Small intestine (tissue), 7 donors: ENCODE measurements at regions not wholly inside any gene's neighbourhood (a gene's known extent, or its start where the extent isn't known, plus 50 kb on each side); places are given as distances from the start of the nearest gene placed in this dataset.

Experiments used
- DNase-seq, 2 donors: peaks; one replicate each; pipeline versions ENCODE4 v3.0.0 to v3.0.0-alpha.2; 2013
- FAIRE-seq: peaks from 2 replicates; lab custom pipeline; 2012; peaks lifted over from hg19 to GRCh38; lab: Jason Lieb, UNC
- H3K27ac ChIP-seq, 3 donors: one replicate each; pipeline ENCODE4 v1.5.1; 2013; ENCODE audit warnings: low read length in 2 of 3, mild to moderate bottlenecking in 2 of 3, control low read depth in 1 of 3, inconsistent platforms in 1 of 3, low read depth in 1 of 3, moderate library complexity in 1 of 3
- H3K27me3 ChIP-seq, 3 donors: one replicate each; pipeline ENCODE4 v1.6.1; 2013; ENCODE audit warnings: low read length in 3 of 3, inconsistent platforms in 1 of 3; ENCODE audit not compliant: control insufficient read depth in 3 of 3, insufficient read depth in 3 of 3
- H3K36me3 ChIP-seq, 3 donors: one replicate each; pipeline ENCODE4 v1.6.1; 2013; ENCODE audit warnings: low read length in 3 of 3, inconsistent platforms in 1 of 3, low read depth in 1 of 3, mild to moderate bottlenecking in 1 of 3, moderate library complexity in 1 of 3; ENCODE audit not compliant: control insufficient read depth in 3 of 3, insufficient read depth in 2 of 3
- H3K4me1 ChIP-seq, 3 donors: one replicate each; pipeline ENCODE4 v1.6.1; 2013; ENCODE audit warnings: low read length in 2 of 3, inconsistent platforms in 1 of 3, low read depth in 1 of 3, mild to moderate bottlenecking in 1 of 3, moderate library complexity in 1 of 3; ENCODE audit not compliant: control insufficient read depth in 3 of 3, insufficient read depth in 2 of 3
- H3K4me3 ChIP-seq, 3 donors: one replicate each; pipeline ENCODE4 v1.5.1; 2013; ENCODE audit warnings: low read length in 3 of 3, control low read depth in 1 of 3, inconsistent platforms in 1 of 3, low read depth in 1 of 3, mild to moderate bottlenecking in 1 of 3, moderate library complexity in 1 of 3
- H3K9me3 ChIP-seq, 2 donors: one replicate each; pipeline ENCODE4 v1.6.1; 2013; ENCODE audit warnings: low read depth in 1 of 2, low read length in 1 of 2; ENCODE audit not compliant: control insufficient read depth in 2 of 2, insufficient read depth in 1 of 2
- WGBS, 3 donors: extraction: QIAGEN DNeasy Blood & Tissue Kit; methylation state at CpG; one replicate each; pipeline ENCODE4 v1.1.7; 2013; 5-methylcytosine and 5-hydroxymethylcytosine counted together
- donor health status: healthy with polysubstance abuse.
- donor health status: control.
- donor health status: control.
- donor health status: Bipolar disorder and iron deficiency.
- donor health status: healthy.

DNA sequence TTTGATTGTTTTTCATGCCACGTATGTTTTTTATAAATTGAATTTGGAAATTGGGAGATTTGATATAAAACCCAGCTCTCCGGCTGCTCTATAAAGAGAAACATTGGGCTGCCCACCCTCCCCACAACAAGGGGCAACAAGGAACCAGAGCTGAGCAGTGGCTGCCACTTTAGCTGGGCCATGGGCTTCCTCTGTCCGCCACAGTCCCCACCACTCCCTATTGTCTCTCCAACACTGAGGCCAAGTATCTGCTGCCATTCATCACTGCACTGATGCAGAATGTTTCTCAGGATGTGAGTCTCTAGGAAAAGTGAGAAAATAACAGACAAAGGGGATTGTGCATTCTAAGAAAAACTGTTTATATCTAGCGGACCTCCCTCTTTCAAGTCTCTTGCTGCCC lies 106.8 kb downstream of the LITAF start:
- Histone ChIP-seq H3K4me3 (no peak overlapping the region), H3K27me3 (no peaks in the 10 kb centered on the region), H3K27ac (no peak overlapping the region), H3K9me3 (peaks cover 0 to 20% of the 10 kb centered on the region in 2 donors), H3K36me3 (no peaks in the 10 kb centered on the region), H3K4me1 (no peaks in the 10 kb centered on the region)
- WGBS, 3 donors, result 92 to 94% (median 93%) methylated on average over 4 of the region's 4 CpGs
- FAIRE-seq (no peak), DNase-seq (no peak)

DNA sequence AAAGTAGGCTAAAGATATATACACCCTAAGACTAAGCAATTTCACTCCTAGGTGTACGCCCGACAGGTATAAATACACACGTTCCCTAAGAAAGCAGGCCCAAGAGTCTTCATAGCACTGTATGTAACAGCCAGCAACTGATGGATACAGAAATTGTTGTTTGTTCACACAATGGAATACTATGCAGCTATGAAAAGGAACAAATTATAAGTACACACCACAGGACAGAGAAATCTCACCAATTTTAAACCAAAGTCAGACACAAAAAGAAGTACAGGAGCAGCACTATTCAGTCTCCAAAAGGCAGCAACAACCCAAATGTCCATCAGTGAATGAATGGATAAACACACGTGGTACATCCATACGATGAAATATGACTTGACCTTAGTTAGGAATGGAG lies 106.1 kb downstream of the LITAF start:
- no peaks in the 10 kb centered on the region for H3K4me1 ChIP-seq
- no peaks in the 10 kb centered on the region for H3K27me3 ChIP-seq
- no peaks in the 10 kb centered on the region for H3K36me3 ChIP-seq
- WGBS, 3 donors, result 96 to 98% (median 97%) methylated on average over 5 of the region's 5 CpGs
- peaks cover 0 to 27% of the 10 kb centered on the region in 2 donors for H3K9me3 ChIP-seq
- H3K27ac ChIP-seq, result no peak overlapping the region
- DNase-seq (no peak), FAIRE-seq (no peak)
- no peak overlapping the region for H3K4me3 ChIP-seq

DNA sequence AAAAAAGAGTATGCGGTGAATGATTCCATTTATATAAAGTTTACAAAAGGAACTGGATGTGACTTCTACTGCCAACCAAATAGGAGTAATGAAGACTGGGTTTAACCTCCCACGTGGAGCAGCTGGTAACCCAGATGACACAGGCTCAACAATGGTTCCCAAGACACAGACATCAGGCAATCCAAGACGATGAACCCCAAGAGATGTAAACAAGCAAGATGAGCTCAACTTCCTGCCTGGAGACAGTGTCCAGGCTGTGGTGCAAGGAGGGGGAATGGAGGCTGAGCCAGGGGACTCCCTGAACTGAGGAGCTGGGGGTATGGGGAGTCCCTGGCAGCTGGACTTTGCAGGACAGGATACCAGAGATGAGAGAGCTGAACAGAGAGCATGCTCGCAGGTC lies 104.7 kb downstream of the LITAF start:
- H3K4me1 ChIP-seq, result no peaks in the 10 kb centered on the region
- no peak overlapping the region for H3K27ac ChIP-seq
- H3K4me3 ChIP-seq, result no peak overlapping the region
- no peaks in the 10 kb centered on the region for H3K36me3 ChIP-seq
- H3K9me3 ChIP-seq, result peaks cover 0 to 29% of the 10 kb centered on the region in 2 donors
- no peaks in the 10 kb centered on the region for H3K27me3 ChIP-seq
- FAIRE-seq (no peak), DNase-seq (no peak)
- 56 to 70% (median 64%) methylated on average over 4 of the region's 4 CpGs for WGBS, 3 donors

DNA sequence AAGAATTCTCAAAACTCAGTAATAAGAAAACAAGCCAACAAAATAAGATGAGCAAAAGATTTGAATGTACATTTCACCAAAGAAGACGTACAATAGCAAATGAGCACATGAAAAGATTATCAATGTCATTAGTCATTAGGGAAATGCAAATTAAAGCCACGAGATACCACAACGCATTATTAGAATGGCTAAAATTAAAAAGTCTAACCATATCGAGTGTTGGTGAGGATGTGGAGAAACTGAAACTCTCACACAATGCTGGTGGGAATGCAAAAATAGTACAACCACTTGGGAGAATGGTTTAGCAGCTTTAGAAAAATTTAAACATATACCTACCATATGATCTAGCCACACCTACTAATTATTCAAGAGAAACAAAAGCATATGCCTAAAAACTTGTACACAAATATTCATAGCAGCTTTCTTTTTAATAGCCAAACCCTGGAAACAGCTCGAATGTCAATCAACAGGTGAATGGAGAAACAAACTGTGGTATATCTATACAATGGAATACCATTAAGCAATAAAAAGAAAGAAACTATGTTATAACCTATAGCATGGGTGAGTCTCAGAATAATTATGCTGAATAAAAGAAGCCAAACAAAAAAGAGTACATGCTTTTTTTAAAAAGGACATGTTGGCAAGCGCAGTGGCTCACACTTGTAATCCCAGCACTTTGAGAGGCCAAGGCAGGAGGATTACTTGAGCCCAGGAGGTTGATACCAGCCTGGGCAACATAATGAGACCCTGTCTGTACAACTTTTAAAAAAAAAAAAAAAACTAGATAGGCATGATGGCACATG lies 103.6 kb downstream of the LITAF start:
- Histone ChIP-seq H3K36me3 (no peaks in the 10 kb centered on the region), H3K27ac (no peak overlapping the region), H3K4me1 (no peaks in the 10 kb centered on the region), H3K9me3 (peaks cover 0 to 29% of the 10 kb centered on the region in 2 donors), H3K27me3 (no peaks in the 10 kb centered on the region), H3K4me3 (no peak overlapping the region)
- WGBS, 3 donors, result 87 to 91% (median 89%) methylated on average over 6 of the region's 6 CpGs
- FAIRE-seq (no peak), DNase-seq (no peak)

DNA sequence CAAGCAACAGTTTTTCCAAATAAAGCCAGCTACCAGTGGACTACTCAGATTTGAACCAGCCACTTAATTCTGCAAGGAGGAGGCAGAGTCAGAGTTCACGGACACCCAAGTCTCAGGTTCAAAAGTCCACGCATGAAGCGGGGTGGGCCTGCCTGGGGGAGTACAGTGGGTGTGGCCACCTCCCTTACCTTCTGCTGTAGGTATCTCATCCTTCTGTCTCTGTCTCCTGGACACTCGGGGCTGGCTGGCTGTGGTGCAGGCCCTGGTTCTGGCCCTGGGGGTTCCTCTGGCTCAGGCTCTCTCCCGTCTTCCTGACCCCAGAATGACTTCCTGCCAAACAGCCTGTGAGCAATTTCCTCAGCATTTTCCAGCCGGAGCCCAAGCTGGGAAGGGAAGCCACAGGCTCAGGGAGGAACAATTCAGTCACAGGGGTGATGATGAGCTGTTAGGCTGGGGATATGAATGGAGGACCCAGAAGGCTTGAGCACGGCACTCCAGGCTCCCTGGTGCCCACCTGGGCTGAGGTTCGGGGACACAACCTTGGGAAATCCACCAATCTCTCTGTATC lies 101.9 kb downstream of the LITAF start:
- WGBS, 3 donors, result 58 to 78% (median 72%) methylated on average over 7 to 8 of the region's 8 CpGs
- FAIRE-seq (no peak), DNase-seq (no peak)
- H3K9me3 ChIP-seq, result peaks cover 0 to 26% of the 10 kb centered on the region in 2 donors
- no peak overlapping the region for H3K27ac ChIP-seq
- no peaks in the 10 kb centered on the region for H3K27me3 ChIP-seq
- H3K36me3 ChIP-seq, result no peaks in the 10 kb centered on the region
- peaks cover 0 to 8% (median 0%) of the 10 kb centered on the region in 3 donors for H3K4me1 ChIP-seq
- H3K4me3 ChIP-seq, result no peak overlapping the region

DNA sequence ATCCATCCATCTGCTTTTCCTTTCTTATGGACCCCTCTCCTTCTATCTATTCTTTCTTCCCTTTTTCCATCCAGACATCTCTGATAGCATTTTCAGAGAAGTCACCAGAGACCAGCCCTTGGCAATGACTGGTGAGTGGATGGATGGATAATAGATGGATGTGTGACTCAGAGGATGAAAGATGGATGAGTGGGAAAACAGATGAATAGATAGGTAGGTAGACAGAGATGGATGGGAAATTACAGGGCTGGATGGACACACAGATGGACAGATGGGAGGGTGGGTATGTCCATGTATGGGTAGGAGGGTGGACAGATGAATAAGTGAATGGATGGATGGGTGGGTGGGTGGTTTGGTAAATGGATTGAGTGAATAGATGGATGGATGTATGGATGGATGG lies 101.0 kb downstream of the LITAF start:
- no peak for FAIRE-seq
- no peaks in the 10 kb centered on the region for H3K27me3 ChIP-seq
- no peak overlapping the region for H3K27ac ChIP-seq
- peaks cover 0 to 31% of the 10 kb centered on the region in 2 donors for H3K9me3 ChIP-seq
- H3K4me1 ChIP-seq, result peaks cover 0 to 8% (median 0%) of the 10 kb centered on the region in 3 donors
- no peak overlapping the region for H3K4me3 ChIP-seq
- no peak for DNase-seq
- H3K36me3 ChIP-seq, result no peaks in the 10 kb centered on the region

DNA sequence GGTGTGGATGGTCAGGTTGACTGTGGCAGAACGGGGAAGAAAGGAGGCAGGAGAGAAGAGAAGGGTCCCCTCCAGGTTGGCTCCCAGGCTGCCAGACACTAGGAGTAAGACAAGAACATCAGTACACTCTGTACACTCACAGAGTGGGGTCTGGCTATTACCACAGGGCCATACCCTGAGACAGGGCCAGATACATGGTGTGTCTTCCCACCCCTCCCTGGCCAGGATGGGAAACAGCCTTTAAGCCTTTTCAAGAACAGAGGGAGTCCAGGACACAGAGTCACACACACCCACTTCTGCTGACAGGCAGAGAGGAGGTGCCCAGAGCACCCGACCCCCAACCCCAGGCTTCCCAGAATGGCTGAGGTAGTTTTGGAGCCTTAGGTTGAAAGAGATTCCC lies 99.4 kb downstream of the LITAF start:
- Histone ChIP-seq H3K27ac (no peak overlapping the region), H3K27me3 (no peaks in the 10 kb centered on the region), H3K4me1 (peaks cover 0 to 8% (median 0%) of the 10 kb centered on the region in 3 donors), H3K9me3 (peaks cover 0 to 38% of the 10 kb centered on the region in 2 donors), H3K4me3 (no peak overlapping the region), H3K36me3 (no peaks in the 10 kb centered on the region)
- WGBS, 3 donors, result 68 to 85% (median 76%) methylated on average over 2 of the region's 2 CpGs
- FAIRE-seq (no peak), DNase-seq (no peak)

DNA sequence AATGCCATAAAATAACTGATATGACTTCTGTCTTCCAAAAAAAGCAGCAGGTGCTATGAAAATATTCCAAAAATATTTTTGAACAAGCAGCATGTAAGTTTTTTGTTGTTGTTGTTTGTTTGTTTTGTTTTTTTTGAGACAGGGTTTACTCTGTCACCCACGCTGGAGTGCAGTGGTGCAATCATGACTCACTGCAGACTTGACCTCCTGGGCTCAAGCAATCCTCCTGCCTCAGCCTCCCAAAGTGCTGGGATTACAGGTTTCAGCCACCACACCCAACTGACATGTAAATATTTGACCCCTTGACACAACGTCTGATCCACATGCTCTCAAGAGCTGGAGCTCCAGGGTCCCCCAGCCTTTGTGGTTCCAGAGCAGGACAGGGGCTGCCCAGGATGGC lies 98.4 kb downstream of the LITAF start:
- Histone ChIP-seq H3K4me3 (no peak overlapping the region), H3K4me1 (peaks cover 0 to 8% (median 0%) of the 10 kb centered on the region in 3 donors), H3K27ac (no peak overlapping the region), H3K27me3 (no peaks in the 10 kb centered on the region), H3K36me3 (no peaks in the 10 kb centered on the region), H3K9me3 (peaks cover 0 to 40% of the 10 kb centered on the region in 2 donors)
- DNase-seq, result no peak
- no peak for FAIRE-seq
- 36 to 47% (median 37%) methylated on average over 2 of the region's 2 CpGs for WGBS, 3 donors
